Jurkat, Clone E6-1 (cell line): ENCODE measurements at regions not wholly inside any gene's neighbourhood (a gene's known extent, or its start where the extent isn't known, plus 50 kb on each side); places are given as distances from the start of the nearest gene placed in this dataset.
"Not testable (repeated sequence)": the region's sequence is repeated elsewhere in the genome, so short reads cannot be mapped to it uniquely, and the experiment has no call there.

ENCODE experiments used
- DNase-seq: peaks from one replicate; pipeline ENCODE4 v3.0.0-alpha.2; 2011; ENCODE audit warnings: low read depth, low spot score
- H3K4me3 ChIP-seq: 2 replicates; pipeline ENCODE4 v1.5.1; 2011; ENCODE audit warnings: mild to moderate bottlenecking, low read length, control low read depth, moderate library complexity

GRCh38 chr9:91011891-91012290, 210.3 kb downstream of the SYK start:
- no peak overlapping the region for H3K4me3 ChIP-seq
- no peak for DNase-seq

- no peak overlapping the region for H3K4me3 ChIP-seq
- DNase-seq, result no peak
Measured at GRCh38 chr9:91012933-91013841, 211.6 kb downstream of the SYK start.

GRCh38 chr9:91017245-91017644, 215.6 kb downstream of the SYK start:
- no peak for DNase-seq
- no peak overlapping the region for H3K4me3 ChIP-seq

GRCh38 chr9:91019871-91020270, 218.3 kb downstream of the SYK start:
- not testable (repeated sequence) for DNase-seq, H3K4me3 ChIP-seq

GRCh38 chr9:91021656-91022055, 220.0 kb downstream of the SYK start:
- not testable (repeated sequence) for H3K4me3 ChIP-seq, DNase-seq

GRCh38 chr9:91023741-91024140, 222.1 kb downstream of the SYK start:
- DNase-seq, result no peak

GRCh38 chr9:91024841-91025240, 223.2 kb downstream of the SYK start:
- no peak for DNase-seq

More at GRCh38 chr9:91023741-91024140, 222.1 kb downstream of the SYK start:
- no peak overlapping the region for H3K4me3 ChIP-seq

GRCh38 chr9:91025856-91026255, 224.2 kb downstream of the SYK start:
- DNase-seq, result no peak
- H3K4me3 ChIP-seq, result no peak overlapping the region

More at GRCh38 chr9:91024841-91025240, 223.2 kb downstream of the SYK start:
- H3K4me3 ChIP-seq, result no peak overlapping the region

- no peak for DNase-seq
- no peak overlapping the region for H3K4me3 ChIP-seq
Measured at GRCh38 chr9:91026266-91026665, 224.6 kb downstream of the SYK start.

- no peak overlapping the region for H3K4me3 ChIP-seq
- DNase-seq, result no peak
Measured at GRCh38 chr9:91027005-91027404, 225.4 kb downstream of the SYK start.

- no peak overlapping the region for H3K4me3 ChIP-seq
- no peak for DNase-seq
Measured at GRCh38 chr9:91028166-91028827, 226.7 kb downstream of the SYK start.

- H3K4me3 ChIP-seq, result no peak overlapping the region
- no peak for DNase-seq
Measured at GRCh38 chr9:91029650-91030361, 228.2 kb downstream of the SYK start.

- H3K4me3 ChIP-seq, result no peak overlapping the region
- no peak for DNase-seq
Measured at GRCh38 chr9:91032121-91032531, 230.5 kb downstream of the SYK start.

GRCh38 chr9:91033270-91033669, 231.7 kb downstream of the SYK start:
- DNase-seq, result no peak

GRCh38 chr9:91033797-91034196, 232.2 kb downstream of the SYK start:
- H3K4me3 ChIP-seq, result no peak overlapping the region
- peak; percentile 71 for DNase-seq

More at GRCh38 chr9:91033270-91033669, 231.7 kb downstream of the SYK start:
- H3K4me3 ChIP-seq, result no peak overlapping the region

GRCh38 chr9:91034521-91034920, 232.9 kb downstream of the SYK start:
- no peak overlapping the region for H3K4me3 ChIP-seq
- no peak for DNase-seq

GRCh38 chr9:91034976-91035824, 233.6 kb downstream of the SYK start:
- no peak overlapping the region for H3K4me3 ChIP-seq
- DNase-seq, result no peak

- H3K4me3 ChIP-seq, result no peak overlapping the region
- no peak for DNase-seq
Measured at GRCh38 chr9:91035825-91036208, 234.2 kb downstream of the SYK start.

GRCh38 chr9:91036356-91036755, 234.7 kb downstream of the SYK start:
- no peak overlapping the region for H3K4me3 ChIP-seq
- DNase-seq, result no peak
